GM23338 (cell line): ENCODE measurements at regions not wholly inside any gene's neighbourhood (a gene's known extent, or its start where the extent isn't known, plus 50 kb on each side); places are given as distances from the start of the nearest gene placed in this dataset.

Experiments used
- ATAC-seq: fragments of 200-7000 bp; cut with Tn5 transposase; 3 replicates; pipeline ENCODE4 v1.9.1; 2020
- DNase-seq: peaks from one replicate; pipeline ENCODE4 v3.0.0-alpha.2; 2015; ENCODE audit warnings: low spot score
- H2AFZ ChIP-seq: fragments of 200-600 bp; sonication (generic); 2 replicates; pipeline ENCODE4 v1.8.0; 2016; ENCODE audit warnings: antibody characterized with exemption, mild to moderate bottlenecking, moderate library complexity
- H3F3A ChIP-seq: fragments of 200-600 bp; sonication (generic); replicated peaks from 2 replicates; pipeline ENCODE4 v1.8.0; 2017; ENCODE audit warnings: antibody characterized with exemption, mixed run types, low read depth
- H3K27ac ChIP-seq: fragments of 200-600 bp; sonication (generic); 2 replicates; pipeline ENCODE4 v1.6.1; 2016; ENCODE audit warnings: low read depth
- H3K27me3 ChIP-seq: fragments of 200-600 bp; sonication (generic); 2 replicates; pipeline ENCODE4 v1.8.0; 2016; ENCODE audit warnings: mild to moderate bottlenecking, mixed run types, moderate library complexity; ENCODE audit not compliant: insufficient read depth
- H3K36me3 ChIP-seq: fragments of 200-600 bp; sonication (generic); 2 replicates; pipeline ENCODE4 v1.8.0; 2016; ENCODE audit warnings: mild to moderate bottlenecking; ENCODE audit not compliant: insufficient read depth
- H3K4me1 ChIP-seq: fragments of 200-600 bp; sonication (generic); 2 replicates; pipeline ENCODE4 v1.8.0; 2016; ENCODE audit warnings: mild to moderate bottlenecking, moderate library complexity; ENCODE audit not compliant: insufficient read depth
- H3K4me2 ChIP-seq: fragments of 200-600 bp; sonication (generic); 2 replicates; pipeline ENCODE4 v1.7.1; 2017; ENCODE audit warnings: mixed run types
- H3K4me3 ChIP-seq: fragments of 200-600 bp; sonication (generic); 2 replicates; pipeline ENCODE4 v1.6.1; 2016; ENCODE audit warnings: mixed run types
- H3K79me2 ChIP-seq: fragments of 200-600 bp; sonication (generic); replicated peaks from 2 replicates; pipeline ENCODE4 v1.8.0; 2017; ENCODE audit warnings: mild to moderate bottlenecking; ENCODE audit not compliant: insufficient read depth
- H3K9me2 ChIP-seq: fragments of 200-600 bp; sonication (generic); 2 replicates; pipeline ENCODE4 v1.8.0; 2017; ENCODE audit not compliant: insufficient read depth
- H4K20me1 ChIP-seq: fragments of 200-600 bp; sonication (generic); replicated peaks from 2 replicates; pipeline ENCODE4 v1.8.0; 2017; ENCODE audit warnings: mild to moderate bottlenecking; ENCODE audit not compliant: insufficient read depth
- H3K27ac Mint-ChIP-seq: 2 replicates; pipeline ENCODE4 v1.8.0; 2020; ENCODE audit warnings: inconsistent platforms, mild to moderate bottlenecking, moderate library complexity, mixed read lengths
- H3K27me3 Mint-ChIP-seq: 3 replicates; pipeline ENCODE4 v1.8.0; 2022; ENCODE audit warnings: low read depth, mild to moderate bottlenecking, moderate library complexity, mixed read lengths, inconsistent platforms; ENCODE audit not compliant: insufficient read depth, poor library complexity
- H3K36me3 Mint-ChIP-seq: 3 replicates; pipeline ENCODE4 v1.8.0; 2021; ENCODE audit warnings: low read depth, mild to moderate bottlenecking, inconsistent platforms, moderate library complexity, mixed read lengths
- H3K4me1 Mint-ChIP-seq: 3 replicates; pipeline ENCODE4 v1.8.0; 2020; ENCODE audit warnings: mild to moderate bottlenecking, inconsistent platforms, mixed read lengths
- H3K4me3 Mint-ChIP-seq: 3 replicates; pipeline ENCODE4 v1.8.0; 2021; ENCODE audit warnings: moderate library complexity, mild to moderate bottlenecking, inconsistent platforms, mixed read lengths
- H3K9me3 Mint-ChIP-seq: 3 replicates; pipeline ENCODE4 v1.8.0; 2020; ENCODE audit warnings: moderate library complexity, mild to moderate bottlenecking, inconsistent platforms, mixed read lengths
- CTCF ChIP-seq, 2 experiments: fragments of 200-600 bp in 1 of 2; sonication (generic) in 1 of 2; conservative IDR thresholded peaks; 2 replicates each; pipeline versions ENCODE4 v1.5.1 to v1.6.1; 2016 to 2017; ENCODE audit warnings: antibody characterized with exemption in 2 of 2, low read depth in 2 of 2, mild to moderate bottlenecking in 2 of 2, moderate library complexity in 1 of 2
- EZH2 ChIP-seq: fragments of 200-600 bp; sonication (generic); IDR thresholded peaks from one replicate; pipeline ENCODE4 v1.8.0; 2017; ENCODE audit warnings: antibody characterized with exemption, mild to moderate bottlenecking, low read depth; ENCODE audit not compliant: unreplicated experiment
- EZH2phosphoT487 ChIP-seq: fragments of 200-600 bp; sonication (generic); IDR thresholded peaks from one replicate; pipeline ENCODE4 v1.8.1; 2018; ENCODE audit warnings: antibody characterized with exemption; ENCODE audit not compliant: unreplicated experiment
- NANOG ChIP-seq: IDR thresholded peaks from 2 replicates; pipeline ENCODE4 v1.6.1; 2016; ENCODE audit warnings: antibody characterized with exemption, borderline replicate concordance
- POLR2AphosphoS5 ChIP-seq: IDR thresholded peaks from 2 replicates; pipeline ENCODE4 v1.6.1; 2016; ENCODE audit warnings: antibody characterized with exemption, low read depth
- STAT1 ChIP-seq: IDR thresholded peaks from one replicate; pipeline ENCODE4 v1.6.1; 2016; ENCODE audit warnings: antibody characterized with exemption; ENCODE audit not compliant: unreplicated experiment
- ZNF114 ChIP-seq: fragments of 250-450 bp; sonication (Bioruptor Pico); IDR thresholded peaks from 2 replicates; pipeline ENCODE4 v1.5.0; 2020; ENCODE audit warnings: mild to moderate bottlenecking, moderate library complexity
- ZNF462 ChIP-seq: fragments of 250-450 bp; sonication (Bioruptor Pico); IDR thresholded peaks from 2 replicates; pipeline ENCODE4 v1.5.0; 2020; ENCODE audit warnings: mild to moderate bottlenecking, moderate library complexity

GRCh38 chr2:60281730-60282129 is 271.7 kb downstream of the BCL11A start (continued):
- TF ChIP-seq ZNF462 = no peak

DNA sequence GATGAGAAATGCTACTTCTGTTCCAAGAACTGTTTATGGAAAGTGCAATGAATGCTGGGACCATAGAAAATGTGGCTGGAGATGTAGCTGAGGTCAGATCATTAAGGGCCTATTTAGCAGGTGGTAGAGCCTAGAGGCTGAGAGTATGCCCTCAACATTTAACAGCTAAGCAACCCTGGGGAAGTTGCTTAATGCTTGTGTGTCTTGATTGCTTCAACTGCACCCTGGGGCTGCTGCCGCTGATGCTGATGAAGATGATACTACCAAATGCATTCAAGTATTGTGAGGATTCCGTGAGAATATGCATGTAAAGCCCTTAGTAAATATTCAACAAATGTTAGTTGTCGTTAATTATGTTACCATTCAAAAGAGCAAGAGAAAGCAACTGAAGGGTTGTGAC is 273.2 kb downstream of the BCL11A start:
- Histone ChIP-seq H3K4me2 (no peak overlapping the region), H2AFZ (no peak overlapping the region), H3K27me3 (no peaks in the 10 kb centered on the region), H3K9me2 (no peaks in the 10 kb centered on the region), H3F3A (no peaks in the 10 kb centered on the region), H3K4me1 (no peaks in the 10 kb centered on the region), H3K79me2 (no peaks in the 10 kb centered on the region), H3K4me3 (no peak overlapping the region), H3K36me3 (no peaks in the 10 kb centered on the region), H4K20me1 (no peaks in the 10 kb centered on the region), H3K27ac (no peak overlapping the region)
- peaks cover 4% of the 10 kb centered on the region; the same call in 1 of the 3 replicates for H3K9me3 Mint-ChIP-seq
- no peak for ATAC-seq
- no peak overlapping the region for H3K27ac Mint-ChIP-seq
- H3K27me3 Mint-ChIP-seq = peaks cover 4% of the 10 kb centered on the region
- no peak overlapping the region for H3K4me3 Mint-ChIP-seq
- no peaks in the 10 kb centered on the region for H3K36me3 Mint-ChIP-seq
- H3K4me1 Mint-ChIP-seq = peaks cover 6% of the 10 kb centered on the region
- DNase-seq = no peak
- TF ChIP-seq EZH2 = no peak
- no peak for TF ChIP-seq ZNF114 (CRISPR knock-in tag)
- TF ChIP-seq NANOG = no peak
- no peak for TF ChIP-seq ZNF462
- no peak for TF ChIP-seq POLR2AphosphoS5
- TF ChIP-seq STAT1 = no peak
- no peak for TF ChIP-seq CTCF (conservative IDR thresholded peaks at IDR 0.05; ENCODE audit: low read depth in 2 of 2)
- no peak for TF ChIP-seq EZH2phosphoT487
